Endothelial cell of umbilical vein (primary cell): ENCODE measurements at regions not wholly inside any gene's neighbourhood (a gene's known extent, or its start where the extent isn't known, plus 50 kb on each side); places are given as distances from the start of the nearest gene placed in this dataset.

ENCODE experiments used
- BruUV-seq: library from RNA; stranded (reverse); fragments of 400-500 nt; replicated peaks from 2 replicates; lab custom pipeline; 2021; lab: Mats Ljungman, UMichigan
- CTCF ChIA-PET: fragments of 300-600, 350-600 bp; sonication (Branson Sonifier 250); formaldehyde crosslinking; loops from one replicate; lab custom pipeline; 2021; ENCODE audit warnings: antibody characterized with exemption, inconsistent platforms; lab: Charles Lee
- POLR2A ChIA-PET: fragments of 300-600, 350-600 bp; sonication (Branson Sonifier 250); formaldehyde crosslinking; loops from one replicate; lab custom pipeline; 2021; ENCODE audit warnings: antibody characterized with exemption, inconsistent platforms; lab: Charles Lee
- DNase-seq: peaks from one replicate; pipeline ENCODE4 v3.0.0-alpha.2; 2011; ENCODE audit warnings: low read depth, low spot score
- FAIRE-seq: peaks from 2 replicates; lab custom pipeline; 2011; peaks lifted over from hg19 to GRCh38; lab: Jason Lieb, UNC
- H2AFZ ChIP-seq: 2 replicates; pipeline ENCODE4 v1.6.0; 2012; ENCODE audit warnings: low read depth, low read length, control low read depth, inconsistent platforms
- H3K27ac ChIP-seq: 2 replicates; pipeline ENCODE4 v1.5.1; 2011; ENCODE audit warnings: low read depth, mild to moderate bottlenecking, control low read depth, low read length, moderate library complexity; ENCODE audit not compliant: insufficient read depth
- H3K27me3 ChIP-seq, 2 experiments: 2 replicates each; pipeline versions ENCODE4 v1.6.0 to v1.6.1; 2011; ENCODE audit warnings: low read length in 2 of 2, mixed read lengths in 1 of 2; ENCODE audit not compliant: control insufficient read depth in 2 of 2, insufficient read depth in 2 of 2
- H3K36me3 ChIP-seq, 2 experiments: 2 replicates in 1 of 2; 3 replicates in 1 of 2; pipeline ENCODE4 v1.5.1; 2011; ENCODE audit warnings: low read length in 2 of 2, mild to moderate bottlenecking in 1 of 2, moderate library complexity in 1 of 2; ENCODE audit not compliant: control insufficient read depth in 2 of 2, insufficient read depth in 2 of 2; ENCODE audit errors: extremely low read depth in 1 of 2
- H3K4me1 ChIP-seq: 3 replicates; pipeline ENCODE4 v1.5.1; 2011; ENCODE audit warnings: mild to moderate bottlenecking, low read length; ENCODE audit not compliant: control insufficient read depth, insufficient read depth; ENCODE audit errors: extremely low read depth
- H3K4me2 ChIP-seq: 2 replicates; pipeline ENCODE4 v1.6.1; 2011; ENCODE audit warnings: low read length, control low read depth, mixed read lengths; ENCODE audit not compliant: insufficient read depth
- H3K4me3 ChIP-seq, 3 experiments: fragments of 200-600 bp in 1 of 3; sonication (generic), shearing (Covaris generic) in 1 of 3; replicated peaks in 1 of 3; 2 replicates each; pipeline ENCODE4 v1.5.1; 2011 to 2016; ENCODE audit warnings: control low read depth in 3 of 3, low read length in 3 of 3, mild to moderate bottlenecking in 2 of 3, inconsistent platforms in 1 of 3, low read depth in 1 of 3, moderate library complexity in 1 of 3; ENCODE audit not compliant: insufficient read depth in 1 of 3
- H3K79me2 ChIP-seq: 2 replicates; pipeline ENCODE4 v1.6.0; 2012; ENCODE audit warnings: low read length, inconsistent platforms; ENCODE audit not compliant: control insufficient read depth, insufficient read depth
- H3K9ac ChIP-seq: replicated peaks from 2 replicates; pipeline ENCODE3; 2011; ENCODE audit warnings: low read length, control low read depth; ENCODE audit not compliant: insufficient read depth; ENCODE audit errors: extremely low read depth
- H3K9me1 ChIP-seq: replicated peaks from 3 replicates; pipeline ENCODE4 v1.6.0; 2011; ENCODE audit warnings: mild to moderate bottlenecking, low read length; ENCODE audit not compliant: control insufficient read depth, insufficient read depth; ENCODE audit errors: extremely low read depth
- H3K9me3 ChIP-seq: replicated peaks from 2 replicates; pipeline ENCODE4 v1.5.1; 2012; ENCODE audit warnings: low read length, inconsistent platforms; ENCODE audit not compliant: control insufficient read depth, insufficient read depth
- H4K20me1 ChIP-seq: replicated peaks from 2 replicates; pipeline ENCODE3; 2011; ENCODE audit warnings: mild to moderate bottlenecking, low read length; ENCODE audit not compliant: control insufficient read depth, insufficient read depth; ENCODE audit errors: extremely low read depth
- CTCF ChIP-seq, 2 donors: IDR thresholded peaks; 1 replicate in 1 of 2; 2 replicates in 1 of 2; pipeline ENCODE4 v1.5.1; 2011; ENCODE audit warnings: low read length in 2 of 2, mild to moderate bottlenecking in 2 of 2, moderate library complexity in 2 of 2, control low read depth in 1 of 2, inconsistent platforms in 1 of 2, low read depth in 1 of 2; ENCODE audit not compliant: insufficient read depth in 1 of 2; ENCODE audit errors: extremely low read depth in 1 of 2
- EZH2 ChIP-seq: IDR thresholded peaks from 2 replicates; pipeline ENCODE4 v1.6.1; 2012; ENCODE audit warnings: borderline replicate concordance, low read depth, mild to moderate bottlenecking, moderate library complexity, low read length, inconsistent platforms; ENCODE audit not compliant: severe bottlenecking
- FOS ChIP-seq: IDR thresholded peaks from 2 replicates; pipeline ENCODE4 v1.6.1; 2011; ENCODE audit warnings: mild to moderate bottlenecking, low read length, moderate library complexity, borderline replicate concordance; ENCODE audit not compliant: insufficient read depth
- GATA2 ChIP-seq: IDR thresholded peaks from 2 replicates; pipeline ENCODE4 v1.7.0; 2011; ENCODE audit warnings: low read depth, mild to moderate bottlenecking, moderate library complexity, mixed read lengths, low read length; ENCODE audit not compliant: insufficient read length, insufficient read depth
- JUN ChIP-seq: IDR thresholded peaks from 2 replicates; pipeline ENCODE4 v1.6.1; 2011; ENCODE audit warnings: borderline replicate concordance, low read depth; ENCODE audit not compliant: insufficient read length, insufficient read depth
- MAX ChIP-seq: IDR thresholded peaks from 2 replicates; pipeline ENCODE4 v1.6.1; 2011; ENCODE audit not compliant: insufficient read depth, insufficient read length
- MYC ChIP-seq: IDR thresholded peaks from one replicate; pipeline ENCODE4 v1.6.1; 2011; ENCODE audit warnings: mild to moderate bottlenecking, low read depth, low read length
- POLR2A ChIP-seq: IDR thresholded peaks from 2 replicates; pipeline ENCODE4 v1.6.1; 2012; ENCODE audit warnings: low read depth, mild to moderate bottlenecking, control low read depth, low read length
- POLR2AphosphoS5 ChIP-seq: IDR thresholded peaks from 2 replicates; pipeline ENCODE4 v1.6.1; 2012; ENCODE audit warnings: low read depth, mild to moderate bottlenecking, control low read depth, low read length, moderate library complexity; ENCODE audit not compliant: insufficient read depth
- dilution Hi-C: fragments of 300-500 bp; cut with MboI; formaldehyde crosslinking; loops from one replicate; pipeline ENCODE4 v1.15.0; 2019; ENCODE audit warnings: low sequenced_read_pairs; ENCODE audit not compliant: extremely low pct_ligation_motif_present
- intact Hi-C: fragments of 100-400 bp; cut with micrococcal nuclease; formaldehyde crosslinking; loops from one replicate; pipeline ENCODE4 v1.10.0; 2022

- Histone ChIP-seq H3K4me3 (no peak overlapping the region), H3K9me1 (no peaks in the 10 kb centered on the region), H3K9me3 (no peaks in the 10 kb centered on the region), H4K20me1 (no peaks in the 10 kb centered on the region), H3K4me2 (no peak overlapping the region), H3K36me3 (no peaks in the 10 kb centered on the region), H3K9ac (no peak overlapping the region), H3K27me3 (no peaks in the 10 kb centered on the region), H3K79me2 (no peaks in the 10 kb centered on the region), H2AFZ (no peak overlapping the region), H3K27ac (no peak overlapping the region), H3K4me1 (no peaks in the 10 kb centered on the region)
- no TSS peak for BruUV-seq
- ChIA-PET CTCF (no interaction called here), POLR2A (no interaction called here)
- intact Hi-C loops: no loop called here
- dilution Hi-C loops: no loop called here
- DNase-seq (no peak), FAIRE-seq (no peak)
- TF ChIP-seq MAX: no peak
- no peak for TF ChIP-seq MYC
- TF ChIP-seq JUN: no peak
- no peak for TF ChIP-seq CTCF (IDR thresholded peaks at IDR 0.05; ENCODE audit: extremely low read depth in 1 of 2, insufficient read depth in 1 of 2, low read depth in 1 of 2, low read length in 2 of 2)
- no peak for TF ChIP-seq FOS
- TF ChIP-seq POLR2AphosphoS5: no peak
- no peak for TF ChIP-seq GATA2
- no peak for TF ChIP-seq POLR2A
- TF ChIP-seq EZH2: no peak
These were observed 332.7 kb downstream of the PRDM9 start for GRCh38 chr5:23840083-23840482.
